HepG2 (cell line): ENCODE measurements at regions not wholly inside any gene's neighbourhood (a gene's known extent, or its start where the extent isn't known, plus 50 kb on each side); places are given as distances from the start of the nearest gene placed in this dataset.

Source experiments
- HES4 ChIP-seq: sonication (generic); formaldehyde crosslinking; IDR thresholded peaks from 2 replicates; pipeline ENCODE4 v1.9.0; 2021; ENCODE audit warnings: mild to moderate bottlenecking, missing genetic modification reagents, borderline replicate concordance
- HMGXB4 ChIP-seq, 2 experiments: sonication (generic) in 1 of 2; formaldehyde crosslinking in 1 of 2; IDR thresholded peaks; 2 replicates each; pipeline versions ENCODE4 v1.4.0 to v1.6.1; 2018 to 2020; ENCODE audit warnings: missing genetic modification reagents in 2 of 2, borderline replicate concordance in 1 of 2, low read depth in 1 of 2, mild to moderate bottlenecking in 1 of 2, missing biosample characterization in 1 of 2
- JUN ChIP-seq: sonication (generic); formaldehyde crosslinking; IDR thresholded peaks from 2 replicates; pipeline ENCODE4 v1.4.0; 2020; ENCODE audit warnings: mild to moderate bottlenecking, missing genetic modification reagents
- MAX ChIP-seq: IDR thresholded peaks from 2 replicates; pipeline ENCODE4 v1.6.1; 2012; ENCODE audit warnings: inconsistent platforms
- SAFB2 ChIP-seq: sonication (generic); formaldehyde crosslinking; IDR thresholded peaks from 2 replicates; pipeline ENCODE4 v1.5.1; 2020; ENCODE audit warnings: missing genetic modification reagents, low read depth, mild to moderate bottlenecking, borderline replicate concordance
- SALL2 ChIP-seq: sonication (generic); formaldehyde crosslinking; IDR thresholded peaks from 2 replicates; pipeline ENCODE4 v1.8.1; 2023; ENCODE audit warnings: mild to moderate bottlenecking, missing genetic modification reagents, inconsistent platforms
- ZBTB3 ChIP-seq: sonication (generic); formaldehyde crosslinking; IDR thresholded peaks from 2 replicates; pipeline ENCODE4 v1.4.0; 2020; ENCODE audit warnings: low read depth, mild to moderate bottlenecking, moderate library complexity, missing genetic modification reagents, borderline replicate concordance
- ZBTB8A ChIP-seq: sonication (generic); formaldehyde crosslinking; IDR thresholded peaks from 2 replicates; pipeline ENCODE4 v1.4.0; 2020; ENCODE audit warnings: mild to moderate bottlenecking, low read depth, missing genetic modification reagents, borderline replicate concordance
- ZNF441 ChIP-seq: sonication (generic); formaldehyde crosslinking; IDR thresholded peaks from 2 replicates; pipeline ENCODE4 v1.7.0; 2021; ENCODE audit warnings: missing genetic modification reagents, borderline replicate concordance
- ZNF703 ChIP-seq: sonication (generic); formaldehyde crosslinking; IDR thresholded peaks from 2 replicates; pipeline ENCODE4 v1.5.1; 2020; ENCODE audit warnings: missing genetic modification reagents, mild to moderate bottlenecking, moderate library complexity, borderline replicate concordance
- ZNF740 ChIP-seq: sonication (generic); formaldehyde crosslinking; IDR thresholded peaks from 2 replicates; pipeline ENCODE4 v1.4.0; 2020; ENCODE audit warnings: missing genetic modification reagents
- ZSCAN5A ChIP-seq: sonication (generic); formaldehyde crosslinking; IDR thresholded peaks from 2 replicates; pipeline ENCODE4 v1.8.0; 2022; ENCODE audit warnings: mild to moderate bottlenecking, missing genetic modification reagents, borderline replicate concordance

GRCh38 chr11:14593671-14594070 is 49.9 kb upstream of the PDE3B start:
- TF ChIP-seq ZBTB3 (CRISPR knock-in tag): no peak
- TF ChIP-seq ZBTB8A: no peak
- TF ChIP-seq ZSCAN5A (CRISPR knock-in tag): no peak
- TF ChIP-seq ZNF441 (CRISPR knock-in tag): no peak
- no peak for TF ChIP-seq ZNF703
- TF ChIP-seq ZNF740 (CRISPR knock-in tag): no peak
- no peak for TF ChIP-seq HMGXB4 (CRISPR knock-in tag; IDR thresholded peaks at IDR 0.05; ENCODE audit: borderline replicate concordance in 1 of 2, low read depth in 1 of 2)
- no peak for TF ChIP-seq JUN (CRISPR knock-in tag)
- TF ChIP-seq HES4 (CRISPR knock-in tag): no peak
- no peak for TF ChIP-seq MAX
- TF ChIP-seq SALL2 (CRISPR knock-in tag): no peak
- TF ChIP-seq SAFB2 (CRISPR knock-in tag): no peak
